ENCODE measurements at regions not wholly inside any gene's neighbourhood (a gene's known extent, or its start where the extent isn't known, plus 50 kb on each side); places are given as distances from the start of the nearest gene placed in this dataset.

DNA sequence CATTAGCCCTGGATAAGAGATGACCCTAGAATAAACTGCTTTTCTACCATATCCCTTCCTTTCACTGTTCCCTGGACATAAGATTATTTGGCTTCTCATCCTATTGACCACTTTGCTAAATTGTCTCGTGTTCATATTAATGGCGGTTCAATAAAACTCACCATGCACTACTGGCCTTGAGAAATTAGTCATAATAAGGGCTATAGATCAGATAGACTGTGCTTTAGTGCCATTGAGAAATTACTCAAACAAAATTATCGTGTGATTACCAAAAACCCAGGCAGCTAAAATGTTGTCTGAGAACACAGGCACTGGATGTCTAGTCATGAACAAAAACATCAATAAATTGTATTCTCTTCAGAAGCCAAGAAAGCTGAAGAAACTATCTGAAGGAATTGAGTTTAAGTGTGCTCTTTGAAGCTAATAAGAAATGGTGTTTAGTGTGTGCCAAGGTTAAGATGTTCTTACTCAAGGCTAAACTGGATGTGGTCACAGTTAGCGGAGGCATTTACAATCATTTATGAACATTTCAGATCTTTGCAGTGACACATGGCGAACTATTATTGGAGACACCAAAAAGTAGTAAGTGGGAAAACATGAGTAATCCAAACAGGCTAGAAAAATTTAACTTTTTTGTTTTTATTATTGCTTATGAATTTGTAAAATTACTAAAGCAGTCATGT, 460.4 kb upstream of the RORB start:
- FAIRE-seq (no peak), DNase-seq (ENCODE audit: low read depth, low spot score) (no peak)
- CTCF ChIA-PET = no interaction called here
- no peak overlapping the region for H3K27ac ChIP-seq (ENCODE audit: insufficient read depth, low read depth, low read length)
- TF ChIP-seq MYC (IDR thresholded peaks at IDR 0.05; ENCODE audit: low read depth, low read length) = no peak
- TF ChIP-seq POLR2A (IDR thresholded peaks at IDR 0.05; ENCODE audit: low read depth, low read length) = no peak
- no peak for TF ChIP-seq GATA2 (IDR thresholded peaks at IDR 0.05; ENCODE audit: insufficient read depth, insufficient read length, low read depth, low read length)
- TF ChIP-seq, protein P1, sequence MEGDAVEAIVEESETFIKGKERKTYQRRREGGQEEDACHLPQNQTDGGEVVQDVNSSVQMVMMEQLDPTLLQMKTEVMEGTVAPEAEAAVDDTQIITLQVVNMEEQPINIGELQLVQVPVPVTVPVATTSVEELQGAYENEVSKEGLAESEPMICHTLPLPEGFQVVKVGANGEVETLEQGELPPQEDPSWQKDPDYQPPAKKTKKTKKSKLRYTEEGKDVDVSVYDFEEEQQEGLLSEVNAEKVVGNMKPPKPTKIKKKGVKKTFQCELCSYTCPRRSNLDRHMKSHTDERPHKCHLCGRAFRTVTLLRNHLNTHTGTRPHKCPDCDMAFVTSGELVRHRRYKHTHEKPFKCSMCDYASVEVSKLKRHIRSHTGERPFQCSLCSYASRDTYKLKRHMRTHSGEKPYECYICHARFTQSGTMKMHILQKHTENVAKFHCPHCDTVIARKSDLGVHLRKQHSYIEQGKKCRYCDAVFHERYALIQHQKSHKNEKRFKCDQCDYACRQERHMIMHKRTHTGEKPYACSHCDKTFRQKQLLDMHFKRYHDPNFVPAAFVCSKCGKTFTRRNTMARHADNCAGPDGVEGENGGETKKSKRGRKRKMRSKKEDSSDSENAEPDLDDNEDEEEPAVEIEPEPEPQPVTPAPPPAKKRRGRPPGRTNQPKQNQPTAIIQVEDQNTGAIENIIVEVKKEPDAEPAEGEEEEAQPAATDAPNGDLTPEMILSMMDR (IDR thresholded peaks at IDR 0.05; ENCODE audit: extremely low read depth in 1 of 2, insufficient read depth in 1 of 2, low read depth in 1 of 2, low read length in 2 of 2) = no peak
- TF ChIP-seq, protein P2, sequence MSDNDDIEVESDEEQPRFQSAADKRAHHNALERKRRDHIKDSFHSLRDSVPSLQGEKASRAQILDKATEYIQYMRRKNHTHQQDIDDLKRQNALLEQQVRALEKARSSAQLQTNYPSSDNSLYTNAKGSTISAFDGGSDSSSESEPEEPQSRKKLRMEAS (IDR thresholded peaks at IDR 0.05; ENCODE audit: insufficient read depth, insufficient read length) = no peak
- no peak for TF ChIP-seq EZH2 (IDR thresholded peaks at IDR 0.05; ENCODE audit: borderline replicate concordance, low read depth, low read length, severe bottlenecking)
- TF ChIP-seq POLR2AphosphoS5 (IDR thresholded peaks at IDR 0.05; ENCODE audit: insufficient read depth, low read depth, low read length) = no peak
- TF ChIP-seq JUN (IDR thresholded peaks at IDR 0.05; ENCODE audit: borderline replicate concordance, insufficient read depth, insufficient read length, low read depth) = no peak
- no peak for TF ChIP-seq FOS (IDR thresholded peaks at IDR 0.05; ENCODE audit: borderline replicate concordance, insufficient read depth, low read length)
- no peak overlapping the region for H3K4me2 ChIP-seq (ENCODE audit: insufficient read depth, low read length)
- no peaks in the 10 kb centered on the region for H3K4me1 ChIP-seq (ENCODE audit: control insufficient read depth, extremely low read depth, insufficient read depth, low read length)
- H2AFZ ChIP-seq (ENCODE audit: low read depth, low read length) = no peak overlapping the region
- intact Hi-C loops (cut with micrococcal nuclease) = no loop called here
- no peaks in the 10 kb centered on the region for H3K9me3 ChIP-seq (replicated peaks; ENCODE audit: control insufficient read depth, insufficient read depth, low read length)
- H3K79me2 ChIP-seq (ENCODE audit: control insufficient read depth, insufficient read depth, low read length) = no peaks in the 10 kb centered on the region
- POLR2A ChIA-PET = no interaction called here
- H3K4me3 ChIP-seq (replicated peaks in 1 of 3; ENCODE audit: insufficient read depth in 1 of 3, low read depth in 1 of 3, low read length in 3 of 3) = no peak overlapping the region
- no peaks in the 10 kb centered on the region for H3K27me3 ChIP-seq (ENCODE audit: control insufficient read depth in 2 of 2, insufficient read depth in 2 of 2, low read length in 2 of 2)
- no TSS peak for BruUV-seq (replicated peaks)
- no peak overlapping the region for H3K9ac ChIP-seq (replicated peaks; ENCODE audit: extremely low read depth, insufficient read depth, low read length)
- H3K9me1 ChIP-seq (replicated peaks; ENCODE audit: control insufficient read depth, extremely low read depth, insufficient read depth, low read length) = no peaks in the 10 kb centered on the region
- dilution Hi-C loops (cut with MboI; ENCODE audit: extremely low pct_ligation_motif_present, low sequenced_read_pairs) = no loop called here
- no peaks in the 10 kb centered on the region for H4K20me1 ChIP-seq (replicated peaks; ENCODE audit: control insufficient read depth, extremely low read depth, insufficient read depth, low read length)
- H3K36me3 ChIP-seq (ENCODE audit: control insufficient read depth in 2 of 2, extremely low read depth in 1 of 2, insufficient read depth in 2 of 2, low read length in 2 of 2) = no peaks in the 10 kb centered on the region

Data from endothelial cell of umbilical vein (primary cell).